ENCODE measurements at regions not wholly inside any gene's neighbourhood (a gene's known extent, or its start where the extent isn't known, plus 50 kb on each side); places are given as distances from the start of the nearest gene placed in this dataset.

GRCh38 chr1:199362996-199363395 is 664.5 kb upstream of the NR5A2 start:
- no peak for DNase-seq

DNA sequence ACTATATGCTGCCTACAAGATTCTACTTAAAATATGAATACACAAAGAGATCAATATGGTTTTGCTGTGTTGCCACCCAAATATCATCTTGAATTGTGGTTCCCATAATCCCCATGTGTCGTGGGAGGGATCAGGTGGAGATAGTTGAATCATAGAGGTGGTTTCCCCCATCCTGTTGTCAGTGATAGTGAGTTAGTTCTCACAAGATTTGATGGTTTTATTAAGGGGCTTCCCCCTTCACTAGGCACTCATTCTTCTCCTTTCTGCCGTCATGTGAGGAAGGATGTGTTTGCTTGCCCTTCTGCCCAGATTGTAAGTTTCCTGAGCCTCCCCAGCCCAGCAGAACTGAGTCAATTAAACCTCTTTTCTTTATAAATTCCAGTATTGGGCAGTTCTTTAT is 654.4 kb upstream of the NR5A2 start:
- DNase-seq: no peak

GRCh38 chr1:199377211-199377610 is 650.3 kb upstream of the NR5A2 start:
- no peak for DNase-seq

DNA sequence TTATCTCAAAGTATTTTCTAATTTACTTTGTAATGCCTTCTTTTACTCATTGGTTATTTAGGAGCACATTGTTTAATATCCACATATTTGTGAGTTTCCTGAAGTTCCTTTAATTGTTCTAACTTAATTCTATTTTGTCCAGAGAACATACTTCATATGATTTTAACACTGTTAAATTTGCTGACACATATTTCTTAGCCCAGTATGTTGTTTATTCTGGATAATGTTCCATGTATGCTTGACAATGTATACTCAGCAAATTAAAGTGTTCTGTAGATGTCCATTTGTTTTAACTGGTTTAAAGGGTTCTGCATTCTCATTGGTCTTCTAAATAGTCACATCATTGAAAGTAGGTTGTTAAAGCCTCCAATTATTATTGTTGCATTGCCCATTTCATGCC is 643.7 kb upstream of the NR5A2 start:
- DNase-seq: no peak

DNA sequence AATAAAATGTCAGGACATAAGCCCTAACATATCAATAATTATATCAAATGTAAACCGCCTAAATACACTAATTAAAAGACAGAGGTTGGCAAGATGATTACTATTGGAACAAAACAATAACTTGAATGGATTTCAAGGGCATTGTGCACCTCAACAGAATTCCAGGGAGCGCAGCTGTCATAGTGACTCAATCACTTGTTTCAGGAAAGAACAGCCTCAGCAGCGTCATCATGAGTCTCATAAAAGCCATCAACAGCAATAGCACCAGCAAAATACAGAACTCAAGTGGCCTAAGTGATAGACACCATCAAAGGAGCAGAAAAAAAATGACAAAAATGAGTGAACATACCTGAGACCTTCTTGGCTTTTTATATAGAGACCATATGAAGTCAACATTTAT is 632.7 kb upstream of the NR5A2 start:
- DNase-seq: no peak

DNA sequence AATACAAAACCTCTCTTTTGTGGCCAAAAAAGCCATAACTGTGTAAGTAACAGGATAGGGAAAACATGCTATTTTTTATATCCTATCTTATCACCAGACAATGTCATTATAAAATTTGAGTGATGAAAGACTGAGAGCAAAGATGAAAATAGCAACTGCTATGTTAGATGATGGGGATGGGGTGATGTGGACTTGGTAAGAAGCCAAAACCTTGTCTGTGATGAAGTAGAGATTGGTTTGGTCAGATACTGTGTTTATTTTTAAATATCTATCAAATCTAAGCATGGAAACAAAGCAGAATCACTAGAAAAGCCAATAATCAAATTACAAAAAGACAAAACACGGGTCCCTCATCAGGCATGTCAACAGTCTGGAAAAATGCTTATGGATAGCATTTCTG is 631.1 kb upstream of the NR5A2 start:
- DNase-seq: no peak

- no peak for DNase-seq
Observed at GRCh38 chr1:199399996-199400724, 627.4 kb upstream of the NR5A2 start.

DNA sequence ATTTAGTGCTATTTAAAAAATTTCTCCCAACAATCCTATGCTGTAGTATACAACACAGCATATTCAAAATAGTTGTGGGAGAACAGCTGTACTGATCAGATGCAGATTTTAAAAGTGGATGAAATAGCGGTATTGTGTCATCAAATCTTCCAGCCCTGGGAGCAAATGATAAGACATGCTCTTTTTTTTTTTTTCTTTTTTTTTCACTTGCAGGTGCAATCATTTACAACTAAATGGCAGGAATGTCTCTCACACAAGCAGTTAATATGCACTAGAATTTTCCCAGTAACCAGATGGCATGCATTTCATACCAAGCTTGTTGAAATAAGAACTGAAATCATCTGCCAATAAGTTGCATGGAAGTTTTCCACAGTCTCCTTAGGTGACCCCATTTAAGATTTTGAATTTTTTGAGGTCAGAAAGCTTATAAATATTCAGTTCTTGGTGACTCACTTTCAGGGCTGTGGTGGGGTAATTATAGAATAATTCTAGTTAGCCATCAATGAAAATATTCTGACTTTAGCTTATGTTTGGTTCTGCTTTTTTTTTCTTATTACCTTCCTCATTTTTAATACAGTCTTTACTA is 623.9 kb upstream of the NR5A2 start:
- DNase-seq: no peak

DNA sequence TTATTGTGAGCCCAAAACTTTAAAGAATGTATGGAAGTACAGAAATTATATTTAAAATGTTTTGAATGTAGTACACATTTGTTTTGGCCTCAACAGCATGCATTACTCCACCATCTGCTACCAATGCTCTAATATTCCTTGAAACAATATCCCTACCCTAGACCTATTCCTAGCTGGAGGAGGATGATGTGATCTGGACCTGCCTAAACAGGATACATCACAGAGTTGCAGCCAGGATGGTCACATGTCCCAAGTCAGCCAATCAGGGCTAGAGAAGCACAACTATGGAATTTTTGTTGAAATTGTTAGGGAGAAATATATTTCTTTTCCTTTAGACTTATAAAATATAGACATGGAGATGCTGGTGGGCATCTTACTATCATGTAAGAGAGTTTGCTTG is 623.3 kb upstream of the NR5A2 start:
- DNase-seq: no peak

GRCh38 chr1:199404976-199405375 is 622.5 kb upstream of the NR5A2 start:
- DNase-seq: no peak

- DNase-seq: no peak
Observed at GRCh38 chr1:199405634-199406196, 621.8 kb upstream of the NR5A2 start.

GRCh38 chr1:199410462-199410861 is 617.0 kb upstream of the NR5A2 start:
- DNase-seq: no peak

DNA sequence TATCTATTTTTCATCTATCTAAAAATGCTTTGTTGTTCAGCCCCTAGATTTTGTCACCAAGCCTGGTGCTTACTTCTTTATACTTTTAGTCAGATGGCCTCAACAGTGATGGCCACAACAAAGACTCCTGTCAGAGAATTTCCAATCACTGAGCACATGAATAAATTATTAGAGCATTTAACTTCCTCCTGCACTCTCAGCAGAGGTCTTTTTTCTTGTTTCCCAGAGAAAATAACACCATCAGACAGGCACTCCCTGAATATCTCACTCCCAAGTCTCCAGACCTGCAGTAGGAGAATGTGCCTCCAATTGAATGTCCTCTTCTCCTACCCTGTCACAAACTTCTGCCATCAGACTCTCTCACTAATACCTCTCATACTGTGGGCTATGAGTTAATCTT is 616.0 kb upstream of the NR5A2 start:
- no peak for DNase-seq

DNA sequence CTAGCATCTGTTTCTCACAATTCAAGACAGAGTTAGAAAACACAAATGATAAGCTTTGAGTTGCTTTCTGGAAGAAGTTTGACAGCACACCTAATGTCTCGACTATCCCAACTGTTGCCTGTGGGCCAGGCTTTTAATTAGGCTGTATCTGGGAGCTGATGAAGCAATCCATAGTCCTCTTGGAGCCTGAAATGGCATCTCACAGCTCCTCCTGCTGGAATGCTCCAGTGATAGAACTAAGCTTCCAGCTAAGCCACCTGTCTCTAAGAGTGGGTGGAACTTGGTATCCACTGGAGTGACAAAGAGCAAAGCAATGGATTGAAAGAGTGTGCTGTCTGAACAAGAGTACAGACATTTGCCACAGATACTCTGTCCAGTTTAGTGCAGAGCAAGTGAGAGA is 605.3 kb upstream of the NR5A2 start:
- no peak for DNase-seq

GRCh38 chr1:199447906-199448305 is 579.6 kb upstream of the NR5A2 start:
- DNase-seq: no peak

- no peak for DNase-seq
Observed at GRCh38 chr1:199448646-199449045, 578.9 kb upstream of the NR5A2 start.

DNA sequence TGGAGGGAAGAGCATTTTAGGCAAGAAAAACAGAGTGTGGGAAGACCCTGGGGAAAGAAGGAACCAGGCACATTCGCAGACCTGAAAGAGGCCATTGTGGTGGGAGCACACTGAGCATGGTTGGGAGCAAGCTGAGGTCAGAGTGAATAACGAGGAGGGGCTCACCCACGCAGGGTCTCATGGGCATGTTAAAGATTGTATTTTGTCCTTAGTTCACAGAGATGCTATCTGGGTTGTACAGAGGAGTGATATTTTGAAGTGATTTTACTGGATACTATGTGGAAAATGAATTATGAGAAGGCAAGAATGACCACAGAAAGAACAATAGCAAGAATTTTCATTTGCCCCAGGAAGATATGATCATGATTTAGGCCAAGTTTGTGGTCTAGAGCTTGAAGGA is 578.3 kb upstream of the NR5A2 start:
- no peak for DNase-seq

- DNase-seq: no peak
Observed at GRCh38 chr1:199449681-199450080, 577.8 kb upstream of the NR5A2 start.

DNA sequence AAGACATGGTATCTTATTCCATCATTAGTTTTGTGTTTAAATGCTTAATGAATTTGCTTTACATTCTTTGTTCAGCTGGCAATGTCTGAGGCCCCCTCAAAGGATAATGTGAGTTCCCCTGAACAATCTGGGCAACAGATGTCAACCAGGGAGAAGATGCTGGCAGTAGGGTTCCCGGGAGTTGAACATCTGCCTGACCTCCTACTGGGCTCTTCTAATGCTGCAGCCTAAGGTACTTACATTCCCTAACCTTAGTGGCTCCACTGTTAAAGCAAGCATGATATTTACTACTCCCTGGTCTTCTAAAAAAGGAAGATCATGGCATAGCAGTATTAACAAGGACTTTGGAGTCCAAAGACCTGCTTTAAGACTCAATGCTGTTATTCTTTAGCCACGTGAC is 574.9 kb upstream of the NR5A2 start:
- DNase-seq: no peak

GRCh38 chr1:199453723-199454122 is 573.8 kb upstream of the NR5A2 start:
- no peak for DNase-seq

- DNase-seq: no peak
Observed at GRCh38 chr1:199460933-199461332, 566.6 kb upstream of the NR5A2 start.

DNA sequence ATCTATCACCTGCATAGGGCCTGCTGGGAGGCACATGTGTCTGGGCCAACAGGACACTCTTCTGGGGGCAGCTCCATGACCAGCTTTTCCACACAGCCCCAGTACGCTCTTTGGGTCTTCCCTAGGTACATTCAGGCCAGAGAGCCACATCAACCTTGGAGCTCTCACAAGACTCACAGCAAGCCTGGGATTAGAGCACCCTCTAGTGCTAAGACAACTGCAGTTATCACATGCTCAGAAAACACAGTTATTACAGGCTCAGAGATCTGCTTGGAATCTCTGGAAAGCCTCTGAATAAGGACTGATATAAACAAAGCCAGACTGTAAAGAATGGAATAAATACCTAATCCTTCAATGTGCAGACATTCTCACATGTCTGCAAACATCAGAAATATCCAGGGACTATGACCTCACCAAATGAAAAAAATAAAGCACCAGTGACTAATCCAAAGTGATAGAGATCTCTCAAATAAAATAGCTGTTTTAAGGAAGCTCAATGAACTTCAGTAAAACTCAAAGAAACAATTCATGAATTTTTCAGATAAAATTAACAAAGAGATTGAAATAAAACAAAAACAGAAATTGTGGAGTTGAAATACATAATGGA is 563.9 kb upstream of the NR5A2 start:
- no peak for DNase-seq

DNA sequence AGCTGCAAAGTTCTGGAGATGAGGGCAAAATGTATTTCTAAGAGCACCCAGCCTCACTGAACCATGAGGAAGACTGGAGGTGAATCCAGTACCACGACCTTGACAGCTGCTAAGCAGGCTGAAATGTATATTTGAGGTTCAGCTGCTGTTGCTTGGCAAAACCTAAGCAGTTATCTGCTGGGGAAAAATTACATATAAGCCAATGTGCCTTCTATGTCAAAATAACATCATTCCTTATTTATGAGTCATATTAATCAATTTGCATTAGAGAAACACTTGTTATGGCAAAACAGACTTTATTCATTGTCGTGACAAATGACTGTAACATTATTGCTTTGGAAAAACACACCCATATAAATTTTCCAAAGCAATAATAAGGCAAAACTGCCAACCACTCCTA is 560.5 kb upstream of the NR5A2 start:
- DNase-seq: no peak

- no peak for DNase-seq
Observed at GRCh38 chr1:199472018-199472417, 555.5 kb upstream of the NR5A2 start.
